HEK293 (cell line): ENCODE measurements at regions not wholly inside any gene's neighbourhood (a gene's known extent, or its start where the extent isn't known, plus 50 kb on each side); places are given as distances from the start of the nearest gene placed in this dataset.

ENCODE experiments used
- ZBTB21 ChIP-seq: fragments of 450-650 bp; formaldehyde crosslinking; IDR thresholded peaks from 2 replicates; pipeline ENCODE4 v1.5.1; 2017; ENCODE audit warnings: missing biosample characterization, missing genetic modification characterization
- ZNF792 ChIP-seq: fragments of 450-650 bp; formaldehyde crosslinking; IDR thresholded peaks from 2 replicates; pipeline ENCODE4 v1.5.1; 2016; ENCODE audit warnings: missing biosample characterization, missing genetic modification characterization

DNA sequence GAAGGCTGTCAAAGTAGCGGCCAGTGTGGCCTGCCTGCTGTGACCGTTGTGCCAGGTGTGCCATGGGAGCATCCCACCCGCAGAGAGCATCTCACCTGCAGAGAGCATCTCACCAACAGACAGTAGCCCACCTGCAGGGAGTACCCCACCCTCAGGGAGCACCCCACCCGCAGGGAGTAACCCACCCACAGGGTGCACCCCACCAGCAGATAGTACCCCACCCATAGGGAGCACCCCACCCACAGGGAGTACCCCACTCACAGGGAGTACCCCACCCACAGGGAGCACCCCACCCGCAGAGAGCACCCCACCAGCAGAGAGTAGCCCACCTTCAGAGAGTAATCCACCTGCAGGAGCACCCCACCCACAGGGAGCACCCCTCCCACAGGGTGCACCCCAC, 476.5 kb downstream of the TCERG1L start:
- TF ChIP-seq ZBTB21 = no peak
- TF ChIP-seq ZNF792 (tag by site-specific recombination) = no peak
